Stimulated activated CD8-positive, alpha-beta memory T cell treated with anti-CD3 and anti-CD28 coated beads, Interleukin-15, amount 100 ng/mL, for 4 hours (primary cell): ENCODE measurements at regions not wholly inside any gene's neighbourhood (a gene's known extent, or its start where the extent isn't known, plus 50 kb on each side); places are given as distances from the start of the nearest gene placed in this dataset.

Experiments used
- DNase-seq, 2 donors: peaks; one replicate each; pipeline ENCODE4 v3.0.0-alpha.2; 2020; ENCODE audit warnings: low read depth in 2 of 2

- DNase-seq = no peak
Measured at GRCh38 chr12:59230334-59230733, 310.0 kb upstream of the LRIG3 start.

- no peak for DNase-seq
Measured at GRCh38 chr12:59219148-59219547, 298.8 kb upstream of the LRIG3 start.

GRCh38 chr12:59196989-59197388 lies 276.7 kb upstream of the LRIG3 start:
- DNase-seq = no peak

- DNase-seq = no peak
Measured at GRCh38 chr12:59194794-59195193, 274.5 kb upstream of the LRIG3 start.

GRCh38 chr12:59193476-59194050 lies 273.3 kb upstream of the LRIG3 start:
- no peak for DNase-seq

- no peak for DNase-seq
Measured at GRCh38 chr12:59191372-59191771, 271.1 kb upstream of the LRIG3 start.

GRCh38 chr12:59186451-59186850 lies 266.1 kb upstream of the LRIG3 start:
- DNase-seq = no peak

GRCh38 chr12:59185295-59185694 lies 265.0 kb upstream of the LRIG3 start:
- DNase-seq = no peak

- no peak for DNase-seq
Measured at GRCh38 chr12:59182658-59183455, 262.6 kb upstream of the LRIG3 start.

- no peak for DNase-seq
Measured at GRCh38 chr12:59182191-59182590, 261.9 kb upstream of the LRIG3 start.

- no peak for DNase-seq
Measured at GRCh38 chr12:59181196-59181777, 261.0 kb upstream of the LRIG3 start.

- DNase-seq = no peak
Measured at GRCh38 chr12:59179231-59179630, 258.9 kb upstream of the LRIG3 start.

GRCh38 chr12:59173695-59174094 lies 253.4 kb upstream of the LRIG3 start:
- DNase-seq = no peak

- no peak for DNase-seq
Measured at GRCh38 chr12:59168647-59169046, 248.3 kb upstream of the LRIG3 start.

- no peak for DNase-seq
Measured at GRCh38 chr12:59166457-59166856, 246.2 kb upstream of the LRIG3 start.

- DNase-seq = no peak
Measured at GRCh38 chr12:59164991-59165718, 244.9 kb upstream of the LRIG3 start.

- DNase-seq = no peak
Measured at GRCh38 chr12:59164226-59164625, 243.9 kb upstream of the LRIG3 start.

GRCh38 chr12:59158681-59159080 lies 238.4 kb upstream of the LRIG3 start:
- no peak for DNase-seq

GRCh38 chr12:59158066-59158465 lies 237.8 kb upstream of the LRIG3 start:
- no peak for DNase-seq

- no peak for DNase-seq
Measured at GRCh38 chr12:59155448-59155847, 235.1 kb upstream of the LRIG3 start.

GRCh38 chr12:59151243-59151642 lies 230.9 kb upstream of the LRIG3 start:
- no peak for DNase-seq

- no peak for DNase-seq
Measured at GRCh38 chr12:59149995-59150642, 229.8 kb upstream of the LRIG3 start.
